ENCODE measurements at regions not wholly inside any gene's neighbourhood (a gene's known extent, or its start where the extent isn't known, plus 50 kb on each side); places are given as distances from the start of the nearest gene placed in this dataset.
A peak's percentile ranks its signal among the peaks of the same experiment; 100 is the strongest.

- Mint-ChIP-seq H3K27ac (peak overlapping the region; percentile 48), H3K27me3 (ENCODE audit: low read depth) (no peaks in the 10 kb centered on the region), H3K36me3 (peaks cover 3% of the 10 kb centered on the region; the same call in 1 of the 2 replicates), H3K4me3 (no peak overlapping the region), H3K4me1 (peaks cover 32% of the 10 kb centered on the region), H3K9me3 (peaks cover 10% of the 10 kb centered on the region)
- ChIA-PET CTCF (no interaction called here), POLR2A (no interaction called here)
- ATAC-seq (0 out of 2 replicates have a peak, but pooled peaks have one; percentile 52), DNase-seq (ENCODE audit: low spot score) (no peak)
- TF ChIP-seq PRDM15 (CRISPR knock-in tag; IDR thresholded peaks at IDR 0.05) (peak; percentile 59; the same call in 1 of the 2 replicates), ERG (CRISPR knock-in tag; IDR thresholded peaks at IDR 0.05) (no peak), AR (CRISPR knock-in tag; IDR thresholded peaks at IDR 0.05) (no peak), ZNF532 (CRISPR knock-in tag; IDR thresholded peaks at IDR 0.05; ENCODE audit: borderline replicate concordance) (no peak)
Measured at GRCh38 chr7:54278847-54279246, 263.3 kb upstream of the VSTM2A start.

GRCh38 chr7:54292171-54292925, 249.8 kb upstream of the VSTM2A start:
- peaks cover 4% of the 10 kb centered on the region; the same call in 1 of the 2 replicates for H3K27me3 Mint-ChIP-seq (ENCODE audit: low read depth)
- ChIA-PET POLR2A (no interaction called here), CTCF (interaction anchor here (1.5 kb wide), 1 partner anchor 38 kb away, joined by 3 read pairs; no protein-coding TSS in a partner anchor)
- peak overlapping the region; percentile 22; the same call in 1 of the 2 replicates for H3K4me3 Mint-ChIP-seq
- peaks cover 10% of the 10 kb centered on the region for H3K36me3 Mint-ChIP-seq
- ATAC-seq (peak; percentile 99), DNase-seq (ENCODE audit: low spot score) (peak; percentile 33)
- TF ChIP-seq FOXK1 (CRISPR knock-in tag; IDR thresholded peaks at IDR 0.05) (no peak), ZNF423 (CRISPR knock-in tag; IDR thresholded peaks at IDR 0.05) (no peak), OVOL2 (CRISPR knock-in tag; IDR thresholded peaks at IDR 0.05; ENCODE audit: borderline replicate concordance) (no peak), ZNF512 (CRISPR knock-in tag; IDR thresholded peaks at IDR 0.05; ENCODE audit: borderline replicate concordance) (no peak), IRF2 (CRISPR knock-in tag; IDR thresholded peaks at IDR 0.05; ENCODE audit: borderline replicate concordance, low read depth) (no peak), TP53 (CRISPR knock-in tag; IDR thresholded peaks at IDR 0.05) (no peak)
- H3K4me1 Mint-ChIP-seq = peaks cover 14% of the 10 kb centered on the region
- peak overlapping the region; percentile 94 for H3K27ac Mint-ChIP-seq
- H3K9me3 Mint-ChIP-seq = peaks cover 26% of the 10 kb centered on the region

Measured in WTC11 (cell line).